HG02970 (cell line): ENCODE measurements at regions not wholly inside any gene's neighbourhood (a gene's known extent, or its start where the extent isn't known, plus 50 kb on each side); places are given as distances from the start of the nearest gene placed in this dataset.
"Not testable (repeated sequence)": the region's sequence is repeated elsewhere in the genome, so short reads cannot be mapped to it uniquely, and the experiment has no call there.

Experiments used
- ATAC-seq: cut with Tn5 transposase; IDR thresholded peaks from one replicate; pipeline ENCODE4 v1.9.1; 2021; ENCODE audit warnings: mild to moderate bottlenecking, moderate library complexity, moderate number of reproducible peaks; ENCODE audit not compliant: unreplicated experiment, low FRiP score

- ATAC-seq, result no peak
Measured at GRCh38 chr4:38406243-38406642, 257.8 kb upstream of the KLF3 start.

GRCh38 chr4:38409852-38410251 is 254.1 kb upstream of the KLF3 start:
- no peak for ATAC-seq

- no peak for ATAC-seq
Measured at GRCh38 chr4:38411092-38411491, 252.9 kb upstream of the KLF3 start.

- no peak for ATAC-seq
Measured at GRCh38 chr4:38411981-38412536, 251.9 kb upstream of the KLF3 start.

GRCh38 chr4:38413524-38414341 is 250.3 kb upstream of the KLF3 start:
- ATAC-seq, result no peak

- no peak for ATAC-seq
Measured at GRCh38 chr4:38414410-38414809, 249.6 kb upstream of the KLF3 start.

GRCh38 chr4:38415682-38416081 is 248.3 kb upstream of the KLF3 start:
- no peak for ATAC-seq

GRCh38 chr4:38416450-38417014 is 247.5 kb upstream of the KLF3 start:
- ATAC-seq, result no peak

- ATAC-seq, result not testable (repeated sequence)
Measured at GRCh38 chr4:38420254-38420653, 243.7 kb upstream of the KLF3 start.

- no peak for ATAC-seq
Measured at GRCh38 chr4:38422850-38423249, 241.1 kb upstream of the KLF3 start.

GRCh38 chr4:38424151-38424871 is 239.7 kb upstream of the KLF3 start:
- ATAC-seq, result no peak

- ATAC-seq, result no peak
Measured at GRCh38 chr4:38426532-38426931, 237.5 kb upstream of the KLF3 start.

- no peak for ATAC-seq
Measured at GRCh38 chr4:38430841-38431240, 233.2 kb upstream of the KLF3 start.

GRCh38 chr4:38442073-38442788 is 221.8 kb upstream of the KLF3 start:
- ATAC-seq, result no peak

GRCh38 chr4:38449506-38450174 is 214.4 kb upstream of the KLF3 start:
- ATAC-seq, result no peak

- ATAC-seq, result no peak
Measured at GRCh38 chr4:38452009-38452408, 212.0 kb upstream of the KLF3 start.

- no peak for ATAC-seq
Measured at GRCh38 chr4:38452542-38452941, 211.5 kb upstream of the KLF3 start.

GRCh38 chr4:38453253-38453881 is 210.6 kb upstream of the KLF3 start:
- ATAC-seq, result no peak

GRCh38 chr4:38454284-38454683 is 209.7 kb upstream of the KLF3 start:
- no peak for ATAC-seq
